GM18867 (cell line): ENCODE measurements at regions not wholly inside any gene's neighbourhood (a gene's known extent, or its start where the extent isn't known, plus 50 kb on each side); places are given as distances from the start of the nearest gene placed in this dataset.

Experiments used
- ATAC-seq: cut with Tn5 transposase; IDR thresholded peaks from one replicate; pipeline ENCODE4 v1.9.1; 2021; ENCODE audit warnings: mild to moderate bottlenecking, moderate library complexity; ENCODE audit not compliant: unreplicated experiment

DNA sequence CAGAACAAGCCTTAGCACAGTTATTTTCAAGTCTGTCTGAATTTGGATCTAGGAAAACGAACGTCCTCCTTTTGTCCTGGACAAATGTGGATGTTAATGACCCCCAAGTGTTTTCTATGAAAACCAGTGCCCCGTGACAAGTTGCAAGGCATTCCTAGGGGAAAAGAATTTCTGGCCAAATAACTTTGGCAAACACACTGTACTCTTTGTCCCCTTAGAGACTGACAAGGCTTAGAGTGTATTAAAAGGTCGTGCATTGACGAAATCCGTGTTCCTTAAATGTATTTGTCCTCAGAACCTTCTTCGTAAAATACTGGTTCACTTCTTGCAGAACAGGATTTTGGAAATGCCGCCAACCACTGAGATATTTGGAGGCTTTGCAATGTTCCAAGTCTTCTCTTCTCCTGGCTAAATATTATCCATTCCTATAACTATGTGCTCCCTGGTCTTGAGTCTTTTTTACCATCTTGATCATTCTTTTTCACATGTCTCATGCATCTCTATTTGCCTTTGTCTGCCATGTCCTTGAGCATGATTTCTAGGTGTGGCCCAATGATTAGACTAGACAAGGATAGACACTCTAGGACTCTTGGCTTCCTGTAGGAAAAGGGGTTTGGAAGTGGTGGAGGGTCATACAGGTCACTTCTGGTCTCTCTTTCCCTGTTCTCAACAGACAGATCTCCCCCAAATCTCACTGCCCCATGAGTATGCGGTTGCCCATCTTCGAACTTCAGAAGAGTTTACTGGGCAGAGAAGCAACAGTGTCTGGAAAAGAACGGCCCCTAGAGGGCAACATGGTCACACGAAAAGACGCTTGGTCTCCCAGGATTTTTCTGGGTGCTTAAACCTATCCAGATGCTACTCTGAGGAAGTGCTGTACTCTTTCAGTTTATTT is 117.5 kb downstream of the EDEM1 start:
- peak; percentile 84 for ATAC-seq

GRCh38 chr3:5305684-5305989 is 118.1 kb downstream of the EDEM1 start:
- ATAC-seq: peak; percentile 27

DNA sequence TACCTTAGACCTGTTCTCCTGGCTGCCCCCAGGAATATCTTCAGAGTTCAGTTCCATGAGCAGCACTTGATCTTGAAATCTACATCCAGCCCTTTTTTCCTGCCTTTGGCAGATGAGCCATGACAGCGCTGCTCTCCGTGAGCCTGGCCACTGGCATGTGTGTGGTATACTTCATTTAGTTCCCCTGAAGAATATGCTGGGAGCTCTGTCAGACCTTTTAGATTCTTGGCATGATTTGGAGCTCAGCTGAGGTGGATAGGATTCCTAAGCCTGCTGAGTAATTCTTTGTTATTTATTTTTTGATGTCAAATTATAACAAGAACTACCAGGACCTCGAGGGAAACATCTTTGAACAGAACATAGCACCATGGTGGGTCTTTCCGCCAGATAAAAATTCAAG is 121.7 kb downstream of the EDEM1 start:
- ATAC-seq: no peak

GRCh38 chr3:5309602-5310001 is 122.1 kb downstream of the EDEM1 start:
- no peak for ATAC-seq

DNA sequence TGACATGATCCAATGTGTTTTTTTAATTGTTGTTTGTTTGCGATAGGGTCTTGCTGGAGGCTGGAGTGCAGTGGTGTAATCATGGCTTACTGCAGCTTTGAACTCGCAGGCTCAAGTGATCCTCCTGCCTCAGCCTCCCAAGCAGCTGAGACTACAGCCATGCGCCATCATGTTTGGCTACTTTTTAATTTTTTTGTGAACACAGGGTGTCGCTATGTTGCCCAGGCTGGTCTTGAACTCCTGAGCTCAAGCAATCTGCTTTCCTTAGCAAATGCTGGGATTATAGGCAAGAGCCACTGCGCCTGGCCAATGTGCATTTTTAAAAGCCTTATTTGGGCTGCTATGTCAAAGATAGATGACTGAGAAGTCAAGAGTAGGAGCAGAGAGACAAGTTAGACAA is 123.0 kb downstream of the EDEM1 start:
- no peak for ATAC-seq

- no peak for ATAC-seq
These were observed 124.8 kb downstream of the EDEM1 start for GRCh38 chr3:5312290-5312689.

- no peak for ATAC-seq
These were observed 127.4 kb downstream of the EDEM1 start for GRCh38 chr3:5314897-5315296.

- no peak for ATAC-seq
These were observed 130.1 kb downstream of the EDEM1 start for GRCh38 chr3:5317557-5317956.

- ATAC-seq: no peak
These were observed 131.9 kb downstream of the EDEM1 start for GRCh38 chr3:5319454-5319853.

DNA sequence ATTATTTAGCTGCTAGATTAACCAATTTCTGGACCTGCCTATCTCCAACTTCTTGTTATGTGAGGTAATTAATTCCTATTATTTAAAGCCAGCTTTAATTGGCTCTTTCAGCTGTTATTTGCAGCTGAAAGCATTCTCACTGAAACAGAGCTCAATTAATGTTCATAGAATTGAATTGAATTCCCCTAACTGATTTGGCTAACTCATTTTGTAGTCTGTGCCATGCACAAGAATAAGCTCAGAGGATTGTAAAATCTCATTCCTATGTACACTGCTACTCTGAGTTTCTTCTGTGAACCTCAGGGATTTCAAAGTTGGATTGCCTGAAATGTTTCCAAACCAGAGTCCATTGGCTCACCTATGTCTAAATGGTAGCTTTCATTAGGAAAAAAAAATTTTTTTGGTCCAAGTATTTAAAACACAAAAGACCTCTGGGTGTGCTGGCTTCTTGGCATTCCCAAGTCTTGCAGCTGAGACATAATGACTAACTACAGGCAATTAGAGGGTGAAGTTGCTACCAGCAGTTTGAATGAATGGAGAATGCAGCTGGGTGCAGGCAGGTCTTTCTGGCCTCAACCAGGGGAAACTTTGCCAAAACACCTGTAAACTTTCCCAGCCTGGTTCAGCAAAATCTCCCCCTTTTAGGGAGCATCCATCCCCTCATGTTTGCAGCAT is 134.3 kb downstream of the EDEM1 start:
- ATAC-seq: no peak

DNA sequence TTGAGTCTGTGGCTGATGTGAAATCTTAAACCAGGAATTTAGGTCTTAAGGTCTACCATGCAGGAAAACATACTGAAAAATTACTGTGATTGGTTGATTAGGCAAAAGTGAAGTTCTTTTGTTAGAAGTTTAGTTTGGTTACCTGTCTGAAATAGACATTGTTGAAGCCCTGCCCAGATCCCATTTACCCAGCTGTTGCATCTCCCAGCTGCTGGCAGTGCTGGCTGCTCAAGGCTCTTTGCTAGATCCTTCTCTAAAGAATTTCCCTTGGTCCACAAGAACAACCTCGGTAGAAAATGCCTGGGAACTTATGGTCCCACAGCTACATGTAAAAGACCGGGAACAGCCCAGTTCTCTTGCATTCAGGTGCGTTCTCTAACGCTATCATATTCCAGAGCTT is 137.3 kb downstream of the EDEM1 start:
- ATAC-seq: no peak

GRCh38 chr3:5330152-5330810 is 142.8 kb downstream of the EDEM1 start:
- no peak for ATAC-seq

DNA sequence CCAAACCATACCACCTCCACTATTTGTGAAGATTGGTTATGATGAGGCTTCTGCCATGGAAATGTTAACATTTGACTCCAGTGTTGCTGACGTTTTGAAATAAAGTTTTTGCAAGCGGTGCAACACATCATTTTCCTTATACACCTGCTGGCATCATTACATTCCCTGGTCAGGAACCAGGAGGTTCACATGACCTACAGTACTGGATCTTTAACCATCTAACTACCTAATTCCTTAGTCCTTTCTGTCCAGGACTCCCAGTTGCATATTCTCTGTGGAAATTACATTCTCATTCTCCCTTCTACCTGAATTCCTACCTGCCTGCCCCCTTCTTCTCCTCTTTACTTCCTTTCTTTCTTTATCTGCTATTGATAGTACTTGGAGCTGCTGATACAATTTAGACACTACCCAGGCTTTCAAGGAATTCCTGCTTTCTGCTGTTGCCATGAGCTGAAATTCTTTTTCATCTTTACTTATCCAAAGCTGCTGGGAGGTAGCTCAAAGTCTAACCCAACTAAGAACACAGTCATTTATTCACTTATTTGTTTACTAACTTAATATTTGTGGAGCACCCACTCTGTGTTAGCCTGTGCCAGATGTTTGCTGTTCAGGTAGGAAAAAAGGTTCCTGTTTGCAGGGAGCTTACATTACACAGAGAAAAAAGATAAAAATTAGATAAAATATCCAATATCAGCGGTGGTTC is 144.2 kb downstream of the EDEM1 start:
- ATAC-seq: no peak

- ATAC-seq: peak; percentile 90
These were observed 144.9 kb downstream of the EDEM1 start for GRCh38 chr3:5332270-5332956.

- ATAC-seq: no peak
These were observed 152.5 kb downstream of the EDEM1 start for GRCh38 chr3:5339967-5340535.

DNA sequence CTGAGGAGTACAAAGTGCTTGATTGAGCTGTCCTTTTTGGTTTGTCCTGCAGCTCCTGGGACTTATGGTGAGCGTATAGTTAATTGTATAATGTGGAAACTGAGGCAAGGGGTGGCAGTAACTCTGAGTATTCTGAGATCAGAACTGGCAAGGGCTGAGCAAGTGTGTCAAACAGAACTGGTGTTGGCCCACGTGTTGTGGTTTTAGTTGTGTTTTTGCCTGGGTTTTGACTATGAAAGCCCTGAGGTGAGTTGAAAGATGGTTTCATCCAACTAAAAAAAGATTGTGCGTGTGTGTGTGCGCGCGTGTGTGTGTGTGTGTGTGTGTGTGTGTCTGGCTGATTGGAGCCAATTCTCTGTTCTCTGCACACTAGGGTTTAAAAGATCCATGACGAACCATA is 154.1 kb downstream of the EDEM1 start:
- peak; percentile 43 for ATAC-seq

GRCh38 chr3:5343459-5343858 is 156.0 kb downstream of the EDEM1 start:
- no peak for ATAC-seq

DNA sequence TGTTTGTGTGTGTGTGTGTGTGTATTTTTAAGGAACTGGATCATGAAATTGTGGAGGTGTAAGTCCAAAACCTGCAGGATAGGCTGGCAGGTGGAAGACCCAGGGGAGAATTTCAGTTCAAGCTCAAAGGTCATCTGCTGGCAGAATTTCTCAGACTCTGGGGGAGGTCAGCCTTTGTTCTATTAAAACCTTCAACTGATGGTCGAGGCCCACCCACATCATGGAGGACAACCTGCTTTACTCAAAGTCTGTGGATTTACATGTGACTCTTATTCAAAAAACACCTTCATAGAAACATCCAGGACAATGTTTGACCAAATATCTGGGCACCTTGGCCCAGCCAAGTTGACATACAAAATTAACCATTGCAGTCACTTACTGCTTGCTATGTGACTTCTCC is 157.2 kb downstream of the EDEM1 start:
- no peak for ATAC-seq

- no peak for ATAC-seq
These were observed 160.0 kb downstream of the EDEM1 start for GRCh38 chr3:5347486-5347885.

DNA sequence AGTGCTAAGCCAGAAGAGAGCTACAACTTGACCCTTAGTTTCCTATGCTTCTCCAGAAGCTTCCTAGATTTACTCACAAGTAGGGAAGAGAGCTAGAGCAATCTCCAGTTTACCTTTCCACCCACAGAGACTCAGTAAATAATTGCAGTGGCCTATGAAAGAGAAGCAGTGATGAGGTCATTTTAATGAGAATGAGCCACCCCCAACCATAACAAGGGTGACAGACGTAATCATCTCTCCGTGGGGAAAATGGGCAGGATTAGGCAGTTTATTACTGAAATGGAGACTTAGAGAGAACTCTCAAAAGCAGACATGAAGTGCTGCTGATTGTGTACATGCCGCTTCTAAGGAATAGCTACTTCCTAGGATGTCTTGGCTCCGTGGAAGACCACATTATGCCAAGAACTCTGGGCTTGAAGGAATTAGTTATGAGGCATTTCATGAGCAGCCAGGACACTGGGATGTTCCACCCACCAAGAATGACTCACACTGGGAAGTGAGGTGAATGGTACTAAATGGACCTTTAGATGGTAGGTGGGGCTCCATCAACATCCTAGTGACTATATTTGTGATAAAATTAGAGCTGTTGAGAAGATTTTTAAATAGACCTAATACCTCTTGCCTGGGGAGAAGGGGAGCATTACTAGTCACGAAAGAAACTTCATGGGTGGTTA is 160.9 kb downstream of the EDEM1 start:
- no peak for ATAC-seq
